GM19328 (cell line): ENCODE measurements at regions not wholly inside any gene's neighbourhood (a gene's known extent, or its start where the extent isn't known, plus 50 kb on each side); places are given as distances from the start of the nearest gene placed in this dataset.

ENCODE experiments used
- ATAC-seq: cut with Tn5 transposase; IDR thresholded peaks from one replicate; pipeline ENCODE4 v1.9.1; 2021; ENCODE audit warnings: mild to moderate bottlenecking, moderate library complexity; ENCODE audit not compliant: unreplicated experiment

- ATAC-seq = no peak
These were observed 619.2 kb upstream of the SGCG start for GRCh38 chr13:22561581-22561980.

- no peak for ATAC-seq
These were observed 618.7 kb upstream of the SGCG start for GRCh38 chr13:22562116-22562515.

- ATAC-seq = no peak
These were observed 617.5 kb upstream of the SGCG start for GRCh38 chr13:22563272-22563671.

GRCh38 chr13:22569811-22570210 lies 611.0 kb upstream of the SGCG start:
- ATAC-seq = no peak

GRCh38 chr13:22589880-22590279 lies 590.9 kb upstream of the SGCG start:
- no peak for ATAC-seq

- ATAC-seq = no peak
These were observed 588.3 kb upstream of the SGCG start for GRCh38 chr13:22592515-22592914.

- ATAC-seq = no peak
These were observed 586.7 kb upstream of the SGCG start for GRCh38 chr13:22594041-22594440.

- ATAC-seq = no peak
These were observed 584.5 kb upstream of the SGCG start for GRCh38 chr13:22596171-22596863.

- ATAC-seq = no peak
These were observed 581.6 kb upstream of the SGCG start for GRCh38 chr13:22599156-22599555.

GRCh38 chr13:22618002-22618401 lies 562.8 kb upstream of the SGCG start:
- no peak for ATAC-seq

GRCh38 chr13:22625691-22626090 lies 555.1 kb upstream of the SGCG start:
- no peak for ATAC-seq

GRCh38 chr13:22629374-22629773 lies 551.4 kb upstream of the SGCG start:
- no peak for ATAC-seq

GRCh38 chr13:22642088-22642487 lies 538.7 kb upstream of the SGCG start:
- ATAC-seq = no peak

GRCh38 chr13:22644941-22645340 lies 535.8 kb upstream of the SGCG start:
- ATAC-seq = no peak

- no peak for ATAC-seq
These were observed 533.5 kb upstream of the SGCG start for GRCh38 chr13:22647156-22647850.

GRCh38 chr13:22648320-22648801 lies 532.4 kb upstream of the SGCG start:
- ATAC-seq = no peak

- ATAC-seq = no peak
These were observed 528.0 kb upstream of the SGCG start for GRCh38 chr13:22652796-22653195.

- no peak for ATAC-seq
These were observed 526.9 kb upstream of the SGCG start for GRCh38 chr13:22653866-22654265.

GRCh38 chr13:22655106-22655852 lies 525.5 kb upstream of the SGCG start:
- ATAC-seq = no peak

GRCh38 chr13:22662771-22663170 lies 518.0 kb upstream of the SGCG start:
- no peak for ATAC-seq

GRCh38 chr13:22665506-22665905 lies 515.3 kb upstream of the SGCG start:
- ATAC-seq = no peak

GRCh38 chr13:22690756-22691155 lies 490.0 kb upstream of the SGCG start:
- ATAC-seq = no peak
